Dendritic cell treated with granulocyte-macrophage colony-stimulating factor and Interleukin-4, amounts not matched to agents 40 ng/mL and 50 ng/mL, for 4 days (primary cell): ENCODE measurements at regions not wholly inside any gene's neighbourhood (a gene's known extent, or its start where the extent isn't known, plus 50 kb on each side); places are given as distances from the start of the nearest gene placed in this dataset.

Source experiments
- H3K27ac Mint-ChIP-seq: one replicate; pipeline ENCODE4 v1.8.0; 2022; ENCODE audit warnings: mild to moderate bottlenecking, mixed read lengths
- H3K27me3 Mint-ChIP-seq: one replicate; pipeline ENCODE4 v1.8.0; 2022; ENCODE audit warnings: mild to moderate bottlenecking, mixed read lengths
- H3K36me3 Mint-ChIP-seq: one replicate; pipeline ENCODE4 v1.8.0; 2022; ENCODE audit warnings: low read depth, mixed read lengths
- H3K4me1 Mint-ChIP-seq: one replicate; pipeline ENCODE4 v1.8.0; 2022; ENCODE audit warnings: low read depth, mixed read lengths
- H3K4me3 Mint-ChIP-seq: one replicate; pipeline ENCODE4 v1.8.0; 2022; ENCODE audit warnings: mild to moderate bottlenecking, moderate library complexity, mixed read lengths
- H3K9me3 Mint-ChIP-seq: one replicate; pipeline ENCODE4 v1.8.0; 2022; ENCODE audit warnings: mixed read lengths
- intact Hi-C: fragments of 100-400 bp; cut with micrococcal nuclease; formaldehyde crosslinking; loops from one replicate; pipeline ENCODE4 v1.15.0; 2022

DNA sequence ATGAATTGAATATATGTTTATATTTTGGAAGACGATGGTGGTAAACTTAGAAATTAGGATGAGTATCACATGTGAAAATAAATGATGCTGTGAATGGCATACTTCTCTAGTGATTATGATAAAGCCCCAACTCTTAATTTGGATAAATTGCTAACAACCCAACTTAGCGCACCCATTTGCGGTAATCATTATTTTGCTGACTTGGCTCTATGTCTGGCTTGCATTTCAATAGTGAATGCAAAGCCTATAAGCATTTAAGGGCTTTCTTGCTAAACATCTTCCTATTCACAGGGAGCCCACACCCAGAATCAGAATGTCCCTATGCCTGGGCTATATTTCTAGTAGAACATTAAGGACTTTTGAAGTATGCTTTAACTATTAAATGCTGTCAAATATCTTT is 910.7 kb upstream of the FANCL start:
- no peaks in the 10 kb centered on the region for H3K27me3 Mint-ChIP-seq

DNA sequence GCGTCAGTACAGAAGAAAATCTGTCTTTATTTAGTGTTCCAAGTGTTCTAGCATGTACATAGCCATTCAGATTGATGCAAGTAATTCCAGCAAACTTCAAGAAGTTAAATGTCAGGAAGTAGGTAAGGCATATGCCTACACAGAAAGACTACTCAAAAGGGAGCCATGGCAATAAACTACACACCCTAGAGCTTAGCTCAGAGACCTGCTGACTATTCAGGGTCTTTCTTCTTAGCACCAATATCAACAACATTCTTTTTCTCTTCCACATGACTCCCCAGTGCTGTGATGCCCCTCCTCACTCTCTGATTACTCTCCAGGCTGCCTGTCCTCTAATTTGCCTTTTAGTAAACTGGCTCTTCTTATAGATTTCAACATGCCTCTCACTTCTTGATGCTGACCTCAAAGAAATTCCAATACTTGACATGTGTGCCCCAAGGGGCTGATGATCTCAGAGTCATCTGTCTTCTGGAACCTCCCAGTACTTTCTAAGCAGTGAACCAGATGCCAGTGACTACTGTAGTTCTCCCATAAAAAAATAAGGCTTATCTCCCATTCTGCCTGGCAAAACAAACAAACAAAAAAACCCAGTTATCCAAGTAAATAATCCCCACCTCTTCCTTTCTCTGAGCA is 909.2 kb upstream of the FANCL start:
- no peaks in the 10 kb centered on the region for H3K27me3 Mint-ChIP-seq

More for the DNA sequence above, 910.7 kb upstream of the FANCL start:
- H3K27ac Mint-ChIP-seq = no peak overlapping the region
- no peaks in the 10 kb centered on the region for H3K36me3 Mint-ChIP-seq
- H3K4me3 Mint-ChIP-seq = no peak overlapping the region
- H3K4me1 Mint-ChIP-seq = no peaks in the 10 kb centered on the region
- no peaks in the 10 kb centered on the region for H3K9me3 Mint-ChIP-seq
- intact Hi-C loops = no loop called here

DNA sequence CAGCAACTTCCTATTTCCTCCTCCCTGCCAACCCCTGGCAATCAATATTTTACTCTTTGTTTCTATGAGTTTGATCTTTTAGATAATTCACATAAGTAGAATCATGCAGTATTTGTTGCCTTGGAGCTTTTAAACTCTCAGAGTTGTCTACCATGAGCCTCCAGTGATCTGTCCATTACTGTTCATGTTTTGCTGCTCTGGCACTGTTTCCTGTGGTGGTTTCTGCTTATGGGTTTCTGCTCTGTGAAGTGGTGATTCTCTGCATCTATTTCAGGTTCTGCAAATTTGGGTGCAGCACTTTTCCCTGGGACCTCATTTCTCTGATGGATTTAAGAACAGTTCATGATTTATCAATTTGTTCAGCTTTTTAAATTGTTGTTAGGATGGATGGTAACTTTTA is 908.1 kb upstream of the FANCL start:
- H3K4me3 Mint-ChIP-seq = no peak overlapping the region
- no peak overlapping the region for H3K27ac Mint-ChIP-seq
- H3K9me3 Mint-ChIP-seq = no peaks in the 10 kb centered on the region
- no peaks in the 10 kb centered on the region for H3K4me1 Mint-ChIP-seq
- H3K36me3 Mint-ChIP-seq = no peaks in the 10 kb centered on the region
- intact Hi-C loops = no loop called here
- H3K27me3 Mint-ChIP-seq = no peaks in the 10 kb centered on the region

More for the DNA sequence above, 909.2 kb upstream of the FANCL start:
- intact Hi-C loops = no loop called here
- no peaks in the 10 kb centered on the region for H3K9me3 Mint-ChIP-seq
- H3K4me3 Mint-ChIP-seq = no peak overlapping the region
- no peaks in the 10 kb centered on the region for H3K4me1 Mint-ChIP-seq
- H3K36me3 Mint-ChIP-seq = no peaks in the 10 kb centered on the region
- no peak overlapping the region for H3K27ac Mint-ChIP-seq

DNA sequence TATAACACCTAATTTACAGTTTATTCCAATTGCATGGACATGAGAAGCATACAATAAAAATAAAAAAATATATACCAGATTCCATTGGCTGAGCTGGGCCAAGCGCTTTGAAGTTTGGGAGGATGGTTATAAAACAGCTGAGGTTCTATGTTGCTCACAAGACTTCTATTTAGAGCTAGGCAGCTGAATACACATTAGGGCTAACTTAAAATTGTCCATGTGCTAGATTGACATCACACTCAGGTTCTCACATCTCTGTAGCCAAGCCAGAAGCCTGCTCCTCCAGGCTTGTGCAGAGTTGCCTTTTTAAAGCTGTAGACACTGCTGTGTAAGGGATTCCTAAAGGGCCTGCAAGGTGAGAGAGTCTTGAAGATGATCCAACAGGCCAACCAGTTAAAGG is 871.1 kb upstream of the FANCL start:
- no peaks in the 10 kb centered on the region for H3K36me3 Mint-ChIP-seq

DNA sequence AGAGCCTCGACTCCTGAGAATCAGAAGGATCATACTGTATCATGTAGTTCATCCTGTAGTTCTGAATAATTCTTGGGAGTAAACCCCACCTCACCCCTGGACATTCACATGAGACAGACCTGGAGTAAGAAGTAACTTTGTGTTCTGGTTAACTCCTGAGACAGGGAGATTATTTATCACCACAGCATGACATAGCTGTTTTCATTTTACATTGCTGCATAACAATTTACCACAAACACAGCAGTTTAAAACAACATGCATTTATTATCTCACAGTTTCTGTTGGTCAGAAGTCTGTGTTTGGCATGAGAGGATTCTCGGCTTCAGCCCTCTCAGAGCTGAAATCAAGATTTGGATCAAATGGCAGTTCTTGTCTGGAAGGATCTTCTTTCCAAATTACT is 855.8 kb upstream of the FANCL start:
- Mint-ChIP-seq H3K36me3 (no peaks in the 10 kb centered on the region), H3K4me1 (no peaks in the 10 kb centered on the region), H3K27ac (no peak overlapping the region), H3K9me3 (peaks cover 40% of the 10 kb centered on the region), H3K27me3 (no peaks in the 10 kb centered on the region), H3K4me3 (no peak overlapping the region)
- intact Hi-C loops = no loop called here

More for the DNA sequence above, 871.1 kb upstream of the FANCL start:
- no peaks in the 10 kb centered on the region for H3K4me1 Mint-ChIP-seq
- H3K27ac Mint-ChIP-seq = no peak overlapping the region
- no peaks in the 10 kb centered on the region for H3K9me3 Mint-ChIP-seq
- no peaks in the 10 kb centered on the region for H3K27me3 Mint-ChIP-seq
- intact Hi-C loops = no loop called here
- H3K4me3 Mint-ChIP-seq = no peak overlapping the region

DNA sequence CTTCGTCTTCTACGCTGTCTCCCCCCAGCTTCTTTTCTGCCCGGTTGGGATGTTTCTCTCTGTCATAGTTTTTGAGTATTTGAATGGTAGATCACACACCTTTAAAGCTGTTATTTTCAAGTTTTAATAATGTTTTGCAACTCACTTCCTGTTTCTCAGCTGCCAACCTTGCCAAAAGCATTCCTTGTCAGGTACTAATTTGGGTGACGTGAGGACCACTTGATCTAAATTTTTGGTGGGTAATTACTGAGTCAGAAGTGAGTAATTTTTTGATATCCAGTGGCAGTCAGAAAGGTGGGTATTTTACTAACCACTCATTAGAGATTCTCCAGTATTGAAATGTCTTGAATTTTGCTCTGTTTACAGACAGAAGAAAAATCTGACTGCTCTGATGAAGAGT is 852.4 kb upstream of the FANCL start:
- no peak overlapping the region for H3K27ac Mint-ChIP-seq
- peaks cover 34% of the 10 kb centered on the region for H3K9me3 Mint-ChIP-seq
- H3K27me3 Mint-ChIP-seq = no peaks in the 10 kb centered on the region
- H3K4me1 Mint-ChIP-seq = no peaks in the 10 kb centered on the region
- H3K36me3 Mint-ChIP-seq = no peaks in the 10 kb centered on the region
- H3K4me3 Mint-ChIP-seq = no peak overlapping the region
- intact Hi-C loops = no loop called here

DNA sequence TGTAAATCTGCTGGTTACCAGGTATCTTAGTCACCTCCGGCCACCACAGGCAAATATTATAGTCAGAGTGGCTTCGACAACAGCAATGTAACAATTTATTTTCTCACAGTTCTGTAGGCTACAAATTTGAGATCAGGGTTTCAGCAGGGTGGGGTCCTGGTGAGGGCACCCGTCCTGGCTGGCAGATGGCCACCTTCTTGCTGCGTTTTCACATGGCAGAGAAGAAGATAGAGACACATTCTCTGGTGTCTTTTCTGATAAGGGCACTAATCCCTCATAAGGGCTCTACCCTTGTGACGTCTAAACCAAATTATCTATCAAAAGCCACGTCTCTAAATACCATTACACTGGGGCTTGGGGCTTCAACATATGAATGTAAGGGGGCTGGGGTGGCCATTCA is 843.2 kb upstream of the FANCL start:
- H3K4me1 Mint-ChIP-seq = no peaks in the 10 kb centered on the region
- H3K36me3 Mint-ChIP-seq = no peaks in the 10 kb centered on the region
- intact Hi-C loops = no loop called here
- H3K4me3 Mint-ChIP-seq = no peak overlapping the region
- H3K27me3 Mint-ChIP-seq = no peaks in the 10 kb centered on the region
- H3K9me3 Mint-ChIP-seq = no peaks in the 10 kb centered on the region
- H3K27ac Mint-ChIP-seq = no peak overlapping the region

DNA sequence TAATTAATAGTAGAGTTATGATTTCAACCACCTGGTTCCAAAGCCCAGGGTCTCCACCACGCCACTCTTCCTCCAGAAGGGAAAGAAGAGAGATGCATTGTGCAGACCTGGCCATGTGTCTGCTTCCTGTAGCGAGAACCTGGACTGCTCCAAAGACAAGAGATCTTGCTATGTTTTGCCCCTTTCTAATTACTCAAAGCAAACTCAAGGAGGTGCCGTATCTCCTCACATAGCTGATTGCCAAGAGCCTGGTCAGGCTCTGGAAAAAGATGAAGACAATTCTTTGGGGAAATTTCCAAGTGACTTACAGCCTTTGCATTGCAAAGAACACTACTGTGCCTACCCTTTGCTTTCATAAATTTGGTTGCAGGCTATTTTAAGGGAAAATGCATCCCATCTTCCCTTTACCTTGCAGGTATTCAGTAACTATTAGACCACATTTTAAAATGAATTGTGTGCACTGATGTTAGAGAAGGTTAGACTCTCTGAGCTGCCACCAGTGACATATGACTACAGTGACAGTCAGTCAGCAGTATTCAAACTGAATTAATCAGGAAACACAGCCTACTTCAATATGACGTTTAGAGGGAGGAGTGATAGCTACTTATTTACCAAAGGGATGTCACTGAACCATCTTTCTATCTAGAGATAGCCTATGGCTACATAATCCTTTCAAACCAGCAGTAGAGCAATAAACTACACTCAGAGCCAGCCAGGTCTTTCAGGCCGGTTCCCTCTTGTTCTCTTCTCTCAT is 842.1 kb upstream of the FANCL start:
- Mint-ChIP-seq H3K36me3 (no peaks in the 10 kb centered on the region), H3K27me3 (no peaks in the 10 kb centered on the region)
- intact Hi-C loops = no loop called here

DNA sequence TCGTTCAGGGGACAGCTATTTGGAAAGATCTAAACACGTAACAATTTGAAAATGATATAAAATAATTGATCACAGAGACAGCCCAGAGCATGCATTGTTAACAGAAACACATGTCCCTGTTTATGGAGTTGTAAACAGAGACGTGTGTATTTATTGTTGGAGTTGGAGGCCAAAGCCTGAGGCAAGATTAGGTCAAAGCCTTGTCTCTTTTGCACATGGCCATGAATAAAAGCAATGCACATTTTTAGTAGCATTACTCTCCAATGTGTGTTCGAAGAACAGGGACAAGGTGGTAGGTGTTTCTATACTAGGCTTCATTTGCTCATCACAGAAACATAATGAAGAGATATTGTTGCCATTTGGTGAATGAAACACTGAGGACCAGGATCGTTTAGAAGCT is 841.5 kb upstream of the FANCL start:
- H3K9me3 Mint-ChIP-seq = no peaks in the 10 kb centered on the region
- H3K36me3 Mint-ChIP-seq = no peaks in the 10 kb centered on the region
- H3K27ac Mint-ChIP-seq = no peak overlapping the region
- H3K4me3 Mint-ChIP-seq = no peak overlapping the region
- intact Hi-C loops = no loop called here
- no peaks in the 10 kb centered on the region for H3K27me3 Mint-ChIP-seq
- H3K4me1 Mint-ChIP-seq = no peaks in the 10 kb centered on the region

More for the DNA sequence above, 842.1 kb upstream of the FANCL start:
- H3K9me3 Mint-ChIP-seq = no peaks in the 10 kb centered on the region
- H3K27ac Mint-ChIP-seq = no peak overlapping the region
- H3K4me1 Mint-ChIP-seq = no peaks in the 10 kb centered on the region
- no peak overlapping the region for H3K4me3 Mint-ChIP-seq

DNA sequence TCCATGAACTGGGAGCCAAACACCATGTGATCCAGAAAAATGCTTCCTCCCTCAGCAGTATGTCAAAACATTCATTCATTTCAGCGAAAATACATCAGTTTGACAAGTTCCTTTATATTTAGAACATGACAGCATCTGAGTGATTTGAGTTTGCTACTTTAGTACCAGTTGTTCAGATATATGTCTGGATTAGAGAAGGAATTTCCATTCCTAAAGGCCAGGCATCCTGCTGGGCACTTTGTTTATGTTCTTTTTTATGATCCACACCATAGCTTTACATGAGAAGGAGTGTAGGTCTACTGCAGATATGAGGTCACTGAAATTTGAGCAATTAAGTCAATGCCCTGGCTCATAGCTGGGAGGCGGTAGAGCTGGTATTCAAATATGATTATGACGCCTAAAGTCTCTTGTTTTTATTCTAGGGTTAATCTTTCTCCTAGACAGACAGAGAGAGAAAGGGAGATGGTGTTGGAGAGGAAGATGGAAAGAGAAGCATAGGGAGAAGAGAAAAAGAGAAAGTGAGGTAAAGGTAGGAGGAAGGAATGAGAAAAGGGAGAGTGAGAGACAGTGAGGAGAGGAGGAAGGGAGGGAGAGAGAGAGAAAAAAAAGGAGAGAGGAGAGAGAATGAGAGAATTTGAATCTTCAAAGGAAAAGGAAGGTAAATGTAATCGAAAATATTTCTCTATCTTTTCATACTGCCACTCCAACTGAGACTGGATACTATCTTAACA is 839.5 kb upstream of the FANCL start:
- H3K4me3 Mint-ChIP-seq = no peak overlapping the region
- H3K9me3 Mint-ChIP-seq = no peaks in the 10 kb centered on the region
- intact Hi-C loops = no loop called here
- H3K27me3 Mint-ChIP-seq = no peaks in the 10 kb centered on the region
- H3K27ac Mint-ChIP-seq = no peak overlapping the region
- H3K36me3 Mint-ChIP-seq = no peaks in the 10 kb centered on the region
- H3K4me1 Mint-ChIP-seq = no peaks in the 10 kb centered on the region

DNA sequence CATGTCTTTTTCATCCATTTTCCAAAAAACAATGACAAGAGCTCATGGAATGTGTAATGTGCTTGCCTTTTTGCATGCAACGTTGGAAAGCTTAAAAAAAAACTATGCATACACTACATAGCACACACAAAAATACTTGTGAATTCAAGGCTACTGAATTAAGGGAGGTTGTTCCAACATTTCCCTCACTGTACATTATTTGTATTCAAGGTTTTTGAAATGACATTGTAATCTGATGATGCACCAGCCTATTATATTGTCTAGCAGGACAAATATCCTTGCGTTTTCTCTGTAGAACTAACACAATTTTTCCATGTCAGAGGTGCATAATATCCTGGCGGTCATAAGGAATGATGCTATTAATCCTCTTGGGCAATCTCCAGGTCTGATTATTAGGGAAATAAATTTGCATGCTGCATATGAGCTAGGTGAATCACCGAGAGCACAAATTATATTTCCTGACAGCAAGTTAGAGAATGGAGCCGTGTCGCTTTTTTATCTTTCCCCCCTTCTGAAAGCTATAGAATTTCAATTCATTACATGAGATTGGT is 836.9 kb upstream of the FANCL start:
- Mint-ChIP-seq H3K4me1 (no peaks in the 10 kb centered on the region), H3K4me3 (no peak overlapping the region), H3K9me3 (no peaks in the 10 kb centered on the region), H3K36me3 (no peaks in the 10 kb centered on the region), H3K27ac (no peak overlapping the region), H3K27me3 (no peaks in the 10 kb centered on the region)
- intact Hi-C loops = no loop called here

DNA sequence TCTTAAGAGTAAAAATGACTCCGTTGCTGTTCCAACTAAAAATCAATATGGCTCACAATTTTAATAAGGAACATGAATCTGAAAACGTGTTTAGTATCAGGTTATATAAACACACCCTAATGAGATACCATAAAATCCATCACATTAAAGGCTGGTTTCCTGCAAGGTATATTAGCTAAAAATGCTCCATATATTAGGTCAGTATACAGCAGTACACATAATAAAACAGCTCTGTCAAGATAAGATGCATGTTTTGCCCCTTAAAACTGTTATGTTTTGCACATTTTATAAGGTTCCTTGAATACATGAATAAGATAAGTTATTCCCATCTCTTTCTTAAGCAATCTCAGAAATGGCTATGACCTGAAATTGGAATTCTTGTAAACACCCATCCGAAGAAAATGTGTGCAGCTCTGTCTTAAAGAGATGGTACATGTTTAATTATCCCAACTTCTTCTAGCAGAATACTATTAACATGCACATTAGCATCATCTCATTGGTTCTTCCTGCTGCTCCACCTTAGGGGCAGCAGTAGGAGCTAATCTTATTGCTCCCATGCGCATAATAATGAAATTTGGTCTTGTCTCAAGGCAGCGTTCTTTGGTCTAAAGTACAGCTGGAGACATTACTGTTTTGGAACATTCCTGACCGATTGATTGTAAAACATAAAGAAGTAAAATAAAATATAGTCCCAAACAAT is 836.1 kb upstream of the FANCL start:
- intact Hi-C loops = no loop called here
- Mint-ChIP-seq H3K36me3 (no peaks in the 10 kb centered on the region), H3K27ac (no peak overlapping the region), H3K27me3 (no peaks in the 10 kb centered on the region), H3K4me3 (no peak overlapping the region), H3K4me1 (no peaks in the 10 kb centered on the region), H3K9me3 (no peaks in the 10 kb centered on the region)

DNA sequence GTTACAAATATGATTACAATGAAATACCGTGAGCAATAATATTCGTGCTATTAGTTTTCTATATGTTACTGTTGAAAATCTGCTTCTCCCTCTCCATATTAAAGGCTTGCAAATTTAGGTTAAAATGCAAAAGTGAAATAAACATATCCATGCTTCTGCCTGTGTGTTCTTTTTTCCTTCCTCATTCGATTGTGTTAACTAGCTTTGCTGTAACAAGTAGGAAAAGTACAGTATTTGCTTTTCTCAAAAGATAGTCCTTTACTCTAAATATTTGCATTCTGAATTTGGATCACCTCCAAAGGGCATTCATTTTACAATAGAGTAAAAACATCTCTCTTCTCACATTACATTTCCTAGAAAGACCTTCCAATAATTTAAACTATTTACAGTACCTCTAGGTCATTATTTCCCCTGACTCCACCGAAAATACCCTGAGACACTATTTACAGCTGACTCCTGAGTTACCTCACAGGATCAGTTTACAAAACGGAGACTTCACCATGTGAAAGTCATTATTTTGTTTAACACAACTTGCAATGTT is 835.0 kb upstream of the FANCL start:
- Mint-ChIP-seq H3K36me3 (no peaks in the 10 kb centered on the region), H3K9me3 (peaks cover 5% of the 10 kb centered on the region), H3K4me3 (no peak overlapping the region), H3K4me1 (no peaks in the 10 kb centered on the region), H3K27me3 (no peaks in the 10 kb centered on the region), H3K27ac (no peak overlapping the region)
- intact Hi-C loops = no loop called here
